GM12891 (cell line): ENCODE measurements at regions not wholly inside any gene's neighbourhood (a gene's known extent, or its start where the extent isn't known, plus 50 kb on each side); places are given as distances from the start of the nearest gene placed in this dataset.

Experiments
- DNase-seq: peaks from one replicate; pipeline ENCODE4 v3.0.0; 2011; ENCODE audit warnings: low spot score; ENCODE audit not compliant: insufficient read length
- FAIRE-seq: peaks from 2 replicates; lab custom pipeline; 2011; peaks lifted over from hg19 to GRCh38; lab: Jason Lieb, UNC
- PAX5 ChIP-seq: IDR thresholded peaks from 2 replicates; pipeline ENCODE4 v1.6.1; 2011; ENCODE audit warnings: low read length, moderate library complexity, mild to moderate bottlenecking; ENCODE audit not compliant: insufficient read depth, severe bottlenecking
- POLR2A ChIP-seq: IDR thresholded peaks from 2 replicates; pipeline ENCODE4 v1.6.1; 2011; ENCODE audit warnings: low read depth, low read length, control low read depth
- POLR2AphosphoS5 ChIP-seq: IDR thresholded peaks from 2 replicates; pipeline ENCODE4 v1.6.1; 2011; ENCODE audit warnings: low read depth, low read length, control low read depth
- POU2F2 ChIP-seq: IDR thresholded peaks from 2 replicates; pipeline ENCODE4 v1.6.1; 2011; ENCODE audit warnings: low read depth, mild to moderate bottlenecking, control low read depth, low read length, moderate library complexity
- SPI1 ChIP-seq: IDR thresholded peaks from 2 replicates; pipeline ENCODE4 v1.6.1; 2011; ENCODE audit warnings: low read depth, low read length, control low read depth
- TAF1 ChIP-seq: IDR thresholded peaks from 2 replicates; pipeline ENCODE4 v1.6.1; 2011; ENCODE audit warnings: low read depth, low read length, control low read depth

DNA sequence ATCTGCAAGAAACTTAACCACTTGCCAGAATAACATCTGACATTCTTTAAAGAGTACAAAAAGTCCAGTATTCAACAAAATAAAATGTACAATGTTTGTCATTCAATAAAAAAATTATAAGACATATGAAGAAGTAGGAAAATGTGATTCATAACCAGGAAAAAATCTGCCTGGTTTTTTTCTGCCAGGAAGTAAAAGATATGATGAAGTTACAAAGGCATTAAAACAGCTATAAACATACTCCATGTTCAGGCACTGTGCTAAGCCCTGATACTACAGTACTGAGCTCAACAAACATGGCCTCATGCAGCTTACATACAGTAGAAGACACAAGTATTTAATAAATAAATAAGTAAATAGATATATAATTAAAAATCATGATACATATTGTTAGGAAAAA lies 178.4 kb upstream of the STT3B start:
- TF ChIP-seq TAF1: no peak
- TF ChIP-seq POLR2A: no peak
- no peak for TF ChIP-seq POU2F2
- FAIRE-seq: no peak
- no peak for DNase-seq

DNA sequence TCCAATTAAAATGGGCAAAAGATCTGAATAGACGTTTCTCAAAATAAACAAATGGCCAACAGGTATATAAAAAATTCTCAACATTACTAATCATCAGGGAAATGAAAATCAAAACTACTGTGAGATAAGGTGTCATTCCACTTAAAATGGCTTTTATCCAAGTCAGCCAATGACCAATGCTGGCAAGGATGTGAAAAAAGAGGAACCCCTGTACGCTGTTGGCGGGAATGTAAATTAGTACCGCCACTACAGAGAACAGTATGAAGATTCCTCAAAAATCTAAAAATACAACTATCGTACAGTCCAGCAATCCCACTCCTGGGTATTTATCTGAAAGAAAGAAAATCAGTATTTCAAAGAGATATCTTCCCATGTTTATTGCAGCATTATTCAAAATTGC lies 176.9 kb upstream of the STT3B start:
- DNase-seq (no peak), FAIRE-seq (no peak)
- TF ChIP-seq POLR2A (no peak), PAX5 (no peak), TAF1 (no peak), SPI1 (0 out of 2 replicates have a peak, but pooled peaks have one; percentile 9), POLR2AphosphoS5 (no peak)

DNA sequence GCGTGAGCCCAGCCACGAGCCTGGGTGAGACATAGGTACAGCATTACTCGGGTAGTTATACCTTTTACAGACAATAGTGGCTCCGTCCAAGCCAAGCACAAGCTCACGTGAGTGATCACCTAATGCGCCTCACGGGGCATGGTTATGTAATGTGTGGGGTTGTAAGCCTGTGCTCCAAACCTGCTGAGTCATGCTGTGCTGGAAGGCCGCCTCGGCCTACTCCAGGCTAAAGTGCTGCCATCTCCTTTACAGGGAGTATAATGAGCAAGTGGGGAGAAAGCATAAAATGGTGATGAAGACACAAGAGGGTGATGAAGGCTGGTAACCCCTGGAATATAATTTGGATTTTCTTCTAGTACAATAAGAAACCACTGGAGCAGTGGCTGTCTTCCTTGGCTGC lies 175.8 kb upstream of the STT3B start:
- TF ChIP-seq POU2F2 (no peak), POLR2A (no peak), POLR2AphosphoS5 (no peak), PAX5 (no peak), SPI1 (no peak), TAF1 (no peak)
- no peak for DNase-seq
- peak; percentile 13 for FAIRE-seq

DNA sequence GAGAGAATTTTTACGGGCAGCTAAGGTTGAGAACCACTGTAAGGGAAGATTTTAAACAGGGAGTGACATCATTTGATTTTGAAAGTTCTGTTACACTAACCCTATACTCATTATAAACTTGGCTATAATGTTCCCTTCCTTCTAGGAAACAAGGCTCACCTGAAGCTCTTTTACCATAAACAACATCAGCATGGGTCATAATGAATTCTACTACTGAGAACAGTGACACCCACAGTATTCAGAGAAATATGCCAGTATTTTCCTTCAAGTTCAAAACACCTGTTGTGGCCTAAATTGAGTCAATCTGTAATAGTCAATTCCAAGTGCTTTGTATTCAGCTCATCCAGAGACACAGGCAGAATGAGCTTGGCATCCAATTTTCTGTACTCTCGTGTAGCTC lies 175.3 kb upstream of the STT3B start:
- DNase-seq (no peak), FAIRE-seq (no peak)
- no peak for TF ChIP-seq POLR2A
- no peak for TF ChIP-seq SPI1
- no peak for TF ChIP-seq PAX5
- no peak for TF ChIP-seq POU2F2
- TF ChIP-seq POLR2AphosphoS5: no peak
- TF ChIP-seq TAF1: no peak

DNA sequence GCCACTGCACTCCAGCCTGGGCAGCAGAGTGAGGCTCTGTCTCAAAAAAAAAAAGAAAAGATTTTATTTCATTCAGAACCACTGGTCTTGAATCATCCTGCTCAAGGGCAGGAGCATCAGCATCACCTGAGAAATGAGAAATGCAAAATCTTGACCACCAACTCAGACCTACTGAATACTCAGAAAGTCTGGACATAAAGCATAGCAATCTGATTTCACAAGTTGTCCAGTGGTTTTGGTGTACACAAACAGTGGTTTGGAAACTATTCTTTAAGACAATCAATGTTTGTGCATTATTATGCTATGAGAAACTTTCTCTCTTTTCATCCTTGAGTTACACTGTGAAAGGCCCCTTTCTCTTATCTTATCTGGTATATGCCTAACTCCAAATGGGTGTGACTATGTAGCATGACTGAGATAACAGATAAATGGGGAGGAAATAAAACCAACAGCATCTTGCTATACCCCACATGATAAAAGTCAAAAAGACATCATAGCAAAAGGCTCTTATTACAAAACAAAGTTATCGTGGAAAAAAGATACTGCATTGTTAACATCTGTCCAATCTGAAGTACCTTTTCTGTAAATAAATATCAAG lies 174.2 kb upstream of the STT3B start:
- FAIRE-seq (no peak), DNase-seq (no peak)
- TF ChIP-seq SPI1 (no peak), TAF1 (no peak), POLR2A (no peak), PAX5 (no peak), POLR2AphosphoS5 (no peak), POU2F2 (no peak)

DNA sequence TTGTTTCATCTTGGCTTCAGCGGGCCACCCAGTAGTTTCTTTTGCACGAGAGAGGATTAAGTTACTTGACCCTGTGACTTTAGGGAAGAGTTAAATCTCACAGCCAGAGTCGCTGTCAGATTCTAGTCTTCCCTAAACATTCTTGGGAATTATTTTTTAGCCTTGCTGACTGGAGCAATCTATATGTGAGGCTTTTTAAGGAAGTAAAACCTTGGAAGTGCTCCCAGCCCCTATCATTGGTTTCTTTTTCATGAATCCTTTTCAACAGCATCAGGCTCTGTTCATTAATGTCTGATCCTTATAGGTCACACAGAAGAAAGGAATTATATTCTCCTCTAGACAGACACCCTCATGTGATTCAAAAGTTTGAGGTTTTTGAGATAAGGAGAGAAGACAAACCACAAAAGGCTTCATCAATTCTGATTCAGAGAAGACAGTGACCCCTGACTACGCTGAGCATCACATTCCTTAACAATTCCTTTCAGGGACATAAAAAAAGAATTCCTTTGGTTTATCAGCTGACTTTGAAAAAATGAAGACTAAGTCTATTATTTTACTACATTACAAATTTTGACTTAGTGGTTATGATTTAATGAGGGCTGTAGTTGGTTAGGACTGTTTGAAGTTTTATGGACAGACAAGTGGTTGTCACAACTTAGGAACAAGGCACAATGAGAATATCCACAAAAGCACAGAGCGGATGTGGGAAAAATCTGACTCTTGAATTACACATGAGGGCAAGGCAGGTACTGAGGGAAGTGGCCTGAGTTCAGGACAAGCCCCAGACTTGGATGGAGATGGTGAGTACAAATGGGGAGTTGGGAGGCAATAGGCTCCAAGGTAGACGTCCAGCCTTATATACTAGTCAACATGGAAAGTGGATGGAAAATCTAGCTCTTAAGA lies 171.1 kb upstream of the STT3B start:
- TF ChIP-seq POLR2AphosphoS5: no peak
- TF ChIP-seq TAF1: no peak
- no peak for TF ChIP-seq SPI1
- no peak for TF ChIP-seq PAX5
- no peak for TF ChIP-seq POU2F2
- TF ChIP-seq POLR2A: no peak
- FAIRE-seq (no peak), DNase-seq (no peak)

DNA sequence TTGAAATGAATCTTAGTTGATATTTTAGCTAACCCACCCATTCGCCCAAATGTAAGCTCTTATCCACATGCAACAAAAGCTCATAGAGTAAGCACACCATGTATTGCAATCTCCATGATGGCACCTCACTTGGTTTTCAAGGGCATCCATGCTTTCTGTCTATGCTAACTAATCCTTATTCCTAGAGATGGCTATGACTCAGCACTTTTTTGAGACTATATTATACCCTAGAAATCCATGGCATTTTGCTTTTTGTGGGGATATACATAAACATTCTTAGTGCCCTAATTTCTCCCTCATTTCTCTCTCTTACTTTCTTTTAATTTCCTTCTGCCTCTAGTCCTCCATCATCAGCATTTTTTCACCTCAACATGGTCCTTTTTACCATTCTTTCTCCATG lies 168.5 kb upstream of the STT3B start:
- no peak for TF ChIP-seq SPI1
- TF ChIP-seq POU2F2: no peak
- no peak for TF ChIP-seq PAX5
- TF ChIP-seq TAF1: no peak
- no peak for TF ChIP-seq POLR2A
- TF ChIP-seq POLR2AphosphoS5: no peak
- FAIRE-seq: no peak
- no peak for DNase-seq

DNA sequence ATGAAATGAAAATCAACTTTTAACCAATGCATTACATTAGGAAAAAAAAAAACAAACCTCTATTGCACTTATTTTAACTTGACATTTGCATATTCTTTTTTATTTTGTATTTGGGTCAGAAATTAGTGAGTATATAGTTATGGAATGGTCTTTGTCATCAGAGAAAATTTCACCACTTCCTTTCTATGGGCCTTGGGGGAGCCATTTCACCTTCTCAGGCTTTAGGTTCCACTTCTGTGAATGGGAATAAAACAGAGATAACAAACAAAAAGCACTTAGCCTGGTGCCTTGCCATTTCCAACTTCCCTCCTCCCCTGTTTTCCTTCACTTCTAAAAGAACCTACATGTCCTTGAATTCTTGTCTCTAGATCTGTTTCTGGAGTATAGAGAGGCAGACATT lies 168.0 kb upstream of the STT3B start:
- FAIRE-seq: no peak
- TF ChIP-seq TAF1 (no peak), SPI1 (peak; percentile 18; the same call in 1 of the 2 replicates)

DNA sequence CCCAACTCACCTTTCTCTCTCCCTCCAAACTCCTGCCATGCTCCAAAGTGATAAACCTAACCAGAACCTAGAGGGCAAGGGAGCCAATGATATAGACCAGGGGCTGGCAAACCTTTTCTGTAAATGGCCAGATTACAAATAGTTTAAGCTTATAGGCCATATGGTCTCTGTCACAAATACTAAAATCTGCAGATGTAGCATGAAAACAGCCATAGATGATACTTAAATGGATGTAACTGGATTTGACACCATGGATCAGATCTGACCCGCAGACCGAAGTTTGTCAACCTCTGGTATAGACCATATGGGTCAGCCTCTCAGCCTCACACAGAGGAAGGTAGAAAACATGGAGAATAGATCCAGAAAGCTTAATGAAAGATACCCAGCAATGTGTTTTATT lies 165.2 kb upstream of the STT3B start:
- FAIRE-seq (no peak), DNase-seq (no peak)
- no peak for TF ChIP-seq POLR2A
- no peak for TF ChIP-seq SPI1
- TF ChIP-seq POU2F2: no peak
- no peak for TF ChIP-seq POLR2AphosphoS5
- TF ChIP-seq TAF1: no peak
- TF ChIP-seq PAX5: no peak

More for the DNA sequence above, 168.0 kb upstream of the STT3B start:
- DNase-seq: no peak
